NCI-H345 treated with DMSO at 0.1 percent for 48 hours (cell line): ENCODE measurements at regions not wholly inside any gene's neighbourhood (a gene's known extent, or its start where the extent isn't known, plus 50 kb on each side); places are given as distances from the start of the nearest gene placed in this dataset.
"Not testable (repeated sequence)": the region's sequence is repeated elsewhere in the genome, so short reads cannot be mapped to it uniquely, and the experiment has no call there.

Source experiments
- DNase-seq: peaks from one replicate; lab custom pipeline; 2025; ENCODE audit not compliant: unreplicated experiment; lab: John Stamatoyannopoulos, UW

DNA sequence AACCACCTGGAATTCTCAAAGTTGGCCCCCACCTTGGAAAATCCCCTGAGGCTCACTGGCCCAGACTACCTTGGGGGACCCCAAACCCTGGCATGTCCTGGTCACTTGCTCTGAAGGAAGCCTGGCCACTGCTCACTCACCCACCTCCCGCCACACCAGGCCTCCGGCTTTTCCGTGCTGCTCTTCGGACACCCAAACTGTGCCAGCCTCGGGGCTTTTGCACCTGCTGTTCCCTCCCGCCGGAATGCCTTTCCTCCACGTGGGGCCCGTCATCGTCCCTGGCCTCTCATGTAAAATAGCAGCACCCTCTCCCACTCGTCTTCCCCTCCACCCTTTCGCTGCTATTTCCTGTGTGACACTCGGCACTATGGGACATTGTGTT, 87.2 kb upstream of the NCOR2 start:
- DNase-seq: no peak

DNA sequence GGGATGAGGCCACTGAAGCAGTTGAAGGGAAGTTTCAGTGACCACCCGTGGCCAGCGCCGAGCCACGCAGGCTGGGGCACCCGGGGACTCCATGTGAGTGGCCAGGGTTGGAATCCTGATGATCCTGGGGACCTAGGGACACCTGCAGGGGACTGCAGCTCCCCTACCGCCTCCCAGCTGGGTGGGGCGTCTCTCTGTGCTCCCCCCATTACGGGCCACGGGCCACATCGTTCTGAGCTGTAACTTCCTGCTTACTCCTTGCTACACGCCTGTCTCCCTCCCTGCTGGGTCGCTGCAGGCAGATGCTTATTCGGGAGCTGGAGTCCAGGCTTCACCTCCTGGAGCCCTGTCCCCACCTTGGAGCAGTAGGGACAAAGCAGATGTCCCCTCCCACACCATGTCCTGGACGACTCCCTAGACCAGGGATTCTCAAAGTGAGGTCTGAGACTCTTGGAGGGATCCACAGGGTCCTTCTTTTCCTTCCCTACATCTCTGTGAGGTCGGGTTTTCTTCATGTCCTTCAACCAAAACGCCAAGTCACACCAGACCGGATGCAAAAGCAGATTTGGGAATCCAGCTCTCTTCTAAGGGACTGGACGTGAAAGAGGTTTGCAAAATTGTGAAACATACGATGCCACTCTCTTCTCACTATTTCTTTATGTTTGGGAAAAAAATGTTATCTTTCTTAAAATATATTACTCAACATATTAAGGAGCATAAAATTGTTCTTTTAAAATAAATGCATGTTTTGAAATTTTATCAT, 85.9 kb upstream of the NCOR2 start:
- no peak for DNase-seq

DNA sequence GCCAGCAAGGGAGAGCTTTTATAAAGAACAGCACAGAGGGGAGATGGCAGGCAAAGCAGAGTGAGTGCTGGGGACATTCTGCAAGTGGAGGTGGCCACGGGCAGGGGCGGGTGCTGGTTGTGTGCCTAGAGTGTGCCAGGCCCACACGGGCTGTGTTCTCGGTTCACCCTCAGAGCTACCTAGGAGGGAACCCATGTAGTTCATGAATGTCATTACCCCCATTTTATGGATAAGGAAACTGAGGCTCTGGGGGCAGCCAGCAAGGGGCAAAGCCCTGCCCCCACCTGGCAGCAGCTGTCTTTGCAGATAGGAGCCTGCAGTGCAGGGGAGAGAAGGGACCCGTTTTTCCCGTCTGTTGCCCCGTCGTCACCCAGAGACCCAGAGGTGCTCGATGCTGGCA, 85.2 kb upstream of the NCOR2 start:
- DNase-seq: no peak

DNA sequence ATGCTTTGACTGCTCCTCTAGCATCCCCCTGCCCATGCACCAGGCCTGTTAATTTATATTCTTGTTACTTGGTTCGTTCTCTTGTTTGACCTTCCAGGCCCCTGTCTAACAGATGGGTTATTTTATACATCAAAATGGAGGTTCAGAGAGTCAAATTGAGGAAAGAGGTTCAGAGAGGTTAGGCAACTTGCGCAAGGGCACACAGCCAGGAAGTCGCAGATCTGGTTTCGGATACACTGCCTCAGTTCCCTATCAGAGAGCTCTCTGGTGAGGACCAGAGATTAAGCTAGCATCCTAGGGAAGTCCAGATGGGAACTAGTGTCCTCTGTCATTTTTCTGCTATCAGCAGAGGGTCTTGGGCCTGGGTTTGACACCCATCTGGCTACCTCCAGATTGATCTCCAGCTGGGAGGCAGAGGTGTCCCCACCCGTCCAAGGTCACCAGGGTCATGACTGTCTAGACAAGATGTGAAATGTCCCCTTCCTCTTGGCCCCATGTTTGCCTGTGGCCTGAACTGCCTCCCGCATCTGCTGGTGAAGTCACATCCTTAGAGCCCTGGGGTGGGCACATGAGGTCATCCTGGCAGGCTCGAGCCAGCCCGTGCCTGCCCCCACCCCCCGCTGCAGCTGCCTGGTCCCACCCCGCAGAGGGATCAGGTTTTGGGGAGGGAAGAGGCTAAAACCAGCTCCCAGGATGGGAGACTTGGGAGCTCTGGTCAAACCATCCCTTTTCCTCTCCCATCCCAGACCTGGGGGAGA, 84.3 kb upstream of the NCOR2 start:
- DNase-seq: no peak

DNA sequence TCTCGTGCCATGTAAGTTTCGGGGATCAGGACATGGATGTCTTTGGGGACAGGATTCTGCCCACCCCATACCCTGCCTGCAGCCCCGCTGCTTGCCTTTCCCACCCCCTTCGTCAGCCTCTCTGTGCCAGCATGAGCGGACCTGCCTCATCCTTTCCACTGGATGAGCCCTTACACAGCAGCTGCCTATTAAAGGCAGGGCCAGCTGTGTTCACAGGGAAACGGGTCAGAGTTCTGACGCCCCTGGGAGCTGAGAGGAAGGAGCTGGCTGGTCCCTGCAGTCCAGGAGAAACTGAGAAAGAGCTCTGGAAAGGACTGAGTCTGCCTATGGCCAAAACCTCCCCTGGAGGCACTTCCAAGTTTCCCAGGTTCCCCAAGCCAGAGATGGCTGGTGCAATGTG, 83.5 kb upstream of the NCOR2 start:
- DNase-seq: no peak

DNA sequence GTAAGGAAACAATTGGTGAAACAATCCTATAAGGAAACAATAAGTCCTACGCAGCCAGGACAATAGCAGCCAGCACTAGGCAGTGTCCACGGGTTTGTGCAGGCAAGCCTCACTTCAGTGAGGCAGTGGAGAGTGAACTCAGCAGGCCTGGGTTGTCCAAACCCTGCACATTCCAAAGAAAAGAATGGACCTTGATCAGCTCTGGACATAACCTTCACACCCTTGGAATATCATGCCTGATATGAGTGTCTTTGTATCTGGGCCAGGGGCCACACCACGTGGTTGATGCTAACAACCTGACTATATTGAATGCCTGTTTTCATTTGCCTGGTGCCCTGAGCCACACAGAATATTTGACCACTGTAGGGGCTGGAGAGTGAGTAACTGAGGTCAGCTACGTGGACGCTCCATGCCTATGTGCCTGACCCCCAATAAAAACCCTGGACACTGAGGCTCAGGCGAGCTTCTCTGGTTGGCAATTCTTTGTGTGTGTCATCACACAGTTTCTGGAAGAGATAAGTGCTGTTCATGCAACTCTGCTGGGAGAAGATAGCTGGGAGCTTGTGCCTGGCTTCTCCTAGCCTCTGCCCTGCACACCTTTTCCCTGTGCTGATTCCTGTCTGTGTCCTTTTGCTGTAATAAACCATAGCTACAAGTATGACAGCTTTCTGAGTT, 81.4 kb upstream of the NCOR2 start:
- no peak for DNase-seq

DNA sequence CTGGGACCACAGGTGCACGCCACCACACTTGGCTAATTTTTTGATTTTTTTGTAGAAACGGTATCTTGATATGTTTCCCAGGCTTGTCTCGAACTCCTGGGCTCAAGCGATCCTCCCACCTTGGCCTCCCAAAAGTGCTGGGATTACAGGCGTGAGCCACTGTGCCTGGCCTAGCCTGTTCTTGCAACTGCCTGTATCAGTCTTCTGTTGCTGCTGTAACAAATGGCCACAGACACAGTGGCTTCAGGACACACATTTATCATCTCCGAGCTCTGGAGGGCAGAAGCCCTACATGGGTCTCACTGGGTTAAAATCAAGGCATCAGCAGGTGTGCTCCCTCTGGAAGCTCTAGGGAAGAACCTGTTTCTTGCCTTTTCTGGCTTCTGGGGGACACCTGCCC, 79.9 kb upstream of the NCOR2 start:
- DNase-seq: no peak

DNA sequence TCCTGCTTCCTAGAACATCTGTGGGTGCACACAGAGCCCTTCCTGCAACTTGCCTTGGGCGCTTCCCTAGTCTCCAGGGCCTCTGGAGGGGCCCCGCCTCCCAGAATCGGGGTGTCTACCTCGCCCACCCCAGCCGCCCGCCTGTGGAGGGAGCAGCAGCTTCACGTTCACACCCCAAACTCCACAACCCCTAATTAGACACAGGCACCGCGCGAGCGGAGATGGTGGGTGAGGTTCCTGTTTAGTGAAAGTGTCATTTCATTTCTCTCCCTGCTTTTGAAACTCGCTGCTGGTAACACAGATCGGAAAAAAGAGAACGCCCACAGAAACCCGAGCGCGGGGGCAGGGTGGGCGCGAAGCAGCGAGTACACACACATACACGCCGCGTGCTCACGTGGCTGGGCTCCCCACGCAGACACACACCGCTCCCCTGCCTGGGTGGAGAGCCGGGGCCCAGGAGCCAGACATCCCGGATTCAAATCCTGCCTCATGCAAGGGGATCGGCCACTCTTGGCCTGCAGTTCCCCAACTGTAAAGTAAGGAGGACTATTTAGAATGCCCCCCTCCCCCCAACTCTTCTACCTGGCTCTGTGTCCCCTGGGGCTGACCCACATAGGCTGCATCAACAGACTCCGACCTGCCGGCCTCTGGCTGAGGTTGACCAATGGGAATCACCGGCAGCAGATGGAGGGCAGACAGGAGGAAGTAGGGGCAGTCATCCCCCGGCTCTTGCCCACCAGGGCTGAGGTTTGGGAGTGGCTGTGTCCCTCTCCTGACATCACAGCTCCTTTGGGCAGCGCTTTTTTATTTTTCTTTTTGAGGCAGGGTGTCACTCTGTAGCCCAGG, 79.2 kb upstream of the NCOR2 start:
- no peak for DNase-seq

DNA sequence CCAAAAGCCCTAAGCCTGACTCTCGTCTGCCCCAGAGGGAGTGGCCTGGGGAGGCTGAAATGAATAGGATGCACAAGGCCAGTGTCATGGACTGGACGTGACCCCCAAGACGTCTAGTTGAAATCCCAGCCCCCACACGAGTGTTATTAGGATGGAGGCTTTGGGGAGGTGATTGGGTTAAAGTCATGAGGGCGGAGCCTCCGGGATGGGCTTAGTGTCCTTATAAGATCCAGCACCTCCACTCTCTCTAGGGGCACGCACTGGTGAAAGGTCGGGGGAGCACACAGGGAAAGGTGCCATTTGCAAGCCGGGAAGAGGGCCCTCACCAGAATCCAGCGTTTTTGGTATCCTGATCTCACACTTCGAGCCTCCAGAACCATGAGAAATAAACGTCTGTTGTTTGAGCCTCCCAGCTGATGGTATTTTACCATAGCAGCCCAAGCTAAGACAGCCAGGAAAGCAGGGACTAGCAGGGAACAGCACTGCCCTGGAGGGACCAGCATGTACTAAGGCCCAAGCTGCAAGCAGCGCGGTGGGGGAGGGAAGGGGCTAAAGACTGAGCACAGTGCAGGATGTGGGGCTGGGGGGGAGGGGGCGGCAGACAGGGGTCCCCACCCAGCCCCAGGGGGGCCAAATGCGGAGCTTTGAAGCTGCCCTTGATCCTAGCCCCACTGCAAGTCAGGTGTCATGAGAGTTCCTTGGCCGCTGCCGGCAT, 78.3 kb upstream of the NCOR2 start:
- no peak for DNase-seq

DNA sequence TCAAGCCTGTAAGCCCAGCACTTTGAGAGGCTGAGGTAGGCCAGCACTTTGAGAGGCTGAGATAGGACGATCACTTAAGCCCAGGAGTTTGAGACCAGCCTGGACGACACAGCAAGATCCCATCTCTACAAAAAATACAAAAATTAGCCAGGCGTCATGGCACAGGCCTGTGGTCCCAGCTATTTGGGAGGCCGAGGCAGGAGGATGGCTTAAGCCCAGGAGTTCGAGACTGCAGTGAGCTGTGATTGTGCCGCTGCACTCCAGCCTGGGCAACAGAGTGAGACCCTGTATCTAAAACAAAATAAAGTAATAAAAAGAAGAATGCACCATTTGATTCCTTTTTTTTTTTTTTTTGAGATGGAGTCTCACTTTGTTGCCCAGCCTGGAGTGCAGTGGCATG, 76.4 kb upstream of the NCOR2 start:
- DNase-seq: not testable (repeated sequence)

DNA sequence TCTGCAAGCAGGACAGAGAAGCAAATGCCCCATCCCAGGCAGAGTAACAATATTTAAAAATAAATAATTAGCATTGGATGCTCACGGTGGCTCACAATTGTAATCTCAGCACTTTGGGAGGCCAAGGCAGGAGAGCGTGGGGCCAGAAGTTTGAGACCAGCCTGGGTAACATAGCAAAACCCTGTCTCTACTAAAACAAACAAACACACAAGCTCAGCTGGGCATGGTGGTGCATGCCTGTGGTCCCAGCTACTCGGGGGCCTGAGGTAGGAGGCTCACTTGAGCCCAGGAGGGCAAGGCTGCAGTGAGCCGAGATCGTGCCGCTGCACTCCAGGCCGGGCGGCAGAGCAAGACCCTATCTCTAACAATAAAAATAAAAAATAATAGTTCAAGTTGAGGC, 74.7 kb upstream of the NCOR2 start:
- no peak for DNase-seq

DNA sequence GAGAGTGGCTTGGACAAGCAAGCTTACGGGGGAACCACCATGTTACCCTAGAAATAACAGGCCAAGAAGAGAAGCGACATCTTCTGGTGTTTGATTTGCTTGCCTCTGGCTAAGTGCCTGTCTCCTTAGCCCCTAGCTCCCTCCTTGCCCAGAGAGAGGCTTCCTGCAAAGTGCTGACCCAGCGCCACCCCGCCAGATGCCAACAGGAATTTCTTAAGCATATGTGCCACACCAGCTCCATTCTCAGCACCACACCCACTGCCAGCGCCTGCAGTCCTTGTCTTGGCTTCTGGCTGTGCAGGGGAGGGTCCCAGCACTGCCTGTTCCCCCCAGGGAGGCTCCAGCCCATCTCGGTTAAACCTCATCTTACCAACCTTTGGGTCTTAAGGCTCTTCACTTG, 74.2 kb upstream of the NCOR2 start:
- DNase-seq: no peak

DNA sequence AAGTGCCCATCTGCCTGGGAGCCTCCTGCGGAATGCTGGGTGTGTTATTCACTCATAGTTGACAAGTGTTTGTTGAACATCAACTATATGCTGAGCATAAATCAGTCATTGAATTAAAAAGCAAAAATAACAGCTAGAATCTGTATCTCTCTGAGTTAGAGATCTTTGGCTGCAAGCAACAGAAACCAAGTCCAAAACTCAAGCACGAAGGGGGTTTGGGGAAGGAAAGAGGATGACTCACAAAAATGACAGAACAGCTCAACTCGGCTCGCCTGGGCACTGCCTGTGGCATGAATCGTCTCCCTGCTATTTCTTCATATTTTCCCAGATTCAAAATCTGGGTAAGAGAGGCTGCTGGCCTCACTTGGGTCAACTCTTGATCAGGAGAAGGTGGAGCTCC, 72.6 kb upstream of the NCOR2 start:
- DNase-seq: no peak

DNA sequence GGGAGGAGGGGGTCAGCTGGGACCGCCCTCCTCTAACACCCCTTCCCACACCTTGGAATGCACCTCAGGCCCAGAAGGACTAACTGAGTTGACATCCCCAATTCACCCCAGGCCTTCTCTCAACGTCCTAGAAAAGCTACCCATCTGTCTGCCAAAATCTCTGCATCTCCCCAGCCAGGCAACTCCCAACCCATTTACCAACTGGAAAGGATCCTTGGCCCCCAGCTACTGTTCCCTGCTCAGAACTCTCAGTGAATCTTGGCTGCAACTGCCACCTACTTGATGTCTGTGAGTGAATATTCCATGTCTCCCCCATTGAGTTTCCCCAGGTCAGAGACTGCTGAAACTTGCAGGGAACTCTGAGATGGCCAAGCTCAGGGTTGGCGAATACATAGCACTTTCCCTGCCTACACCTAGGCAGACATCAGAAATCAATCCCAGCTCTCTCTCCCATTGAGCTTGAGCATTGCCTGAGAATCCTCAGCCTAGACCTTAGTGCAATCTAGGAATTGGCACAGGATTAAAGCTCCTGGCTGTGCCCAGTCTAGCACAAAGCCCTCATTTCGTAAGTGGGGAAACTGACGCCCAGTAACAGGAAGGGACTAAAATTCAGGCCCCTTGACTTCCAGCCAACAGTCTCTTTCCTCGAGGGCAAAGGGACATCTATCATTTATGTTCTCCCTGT, 71.9 kb upstream of the NCOR2 start:
- no peak for DNase-seq

DNA sequence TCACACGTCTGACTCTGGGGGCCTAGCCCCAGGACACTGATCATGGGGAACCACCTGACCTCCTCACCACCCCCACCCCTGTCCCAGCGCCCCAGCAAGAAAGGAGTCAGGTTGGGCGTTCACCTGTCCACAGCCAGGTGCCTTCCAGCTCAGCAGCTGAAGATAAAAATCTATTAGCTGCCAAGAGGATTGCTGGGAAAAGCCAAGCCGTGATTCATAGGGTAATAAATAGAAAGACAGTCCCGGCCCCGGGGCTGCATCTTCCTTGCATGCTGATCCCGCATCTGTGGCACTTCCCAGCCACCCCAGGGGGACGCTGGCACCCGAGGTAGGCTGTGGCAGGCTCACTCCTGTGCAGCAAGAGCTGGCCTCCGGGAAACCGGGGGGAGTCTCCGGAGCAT, 70.2 kb upstream of the NCOR2 start:
- DNase-seq: no peak

DNA sequence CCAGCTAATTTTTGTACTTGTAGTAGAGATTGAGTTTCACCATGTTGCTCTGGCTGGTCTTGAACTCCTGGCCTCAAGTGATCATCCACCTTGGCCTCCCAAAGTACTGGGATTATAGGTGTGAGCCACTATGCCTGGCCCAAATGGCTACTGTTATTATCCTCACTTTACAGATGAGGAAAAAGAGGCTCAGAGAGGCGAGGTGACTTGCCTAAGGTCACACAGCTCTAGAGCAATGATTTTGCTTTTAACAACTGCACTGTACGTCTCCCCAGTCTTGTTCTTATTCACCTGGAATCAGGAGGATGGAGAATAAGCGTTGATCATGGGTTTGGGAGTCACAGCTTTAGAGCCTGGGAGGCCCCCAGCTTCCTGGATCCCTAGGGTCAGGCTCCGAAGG, 69.8 kb upstream of the NCOR2 start:
- no peak for DNase-seq

DNA sequence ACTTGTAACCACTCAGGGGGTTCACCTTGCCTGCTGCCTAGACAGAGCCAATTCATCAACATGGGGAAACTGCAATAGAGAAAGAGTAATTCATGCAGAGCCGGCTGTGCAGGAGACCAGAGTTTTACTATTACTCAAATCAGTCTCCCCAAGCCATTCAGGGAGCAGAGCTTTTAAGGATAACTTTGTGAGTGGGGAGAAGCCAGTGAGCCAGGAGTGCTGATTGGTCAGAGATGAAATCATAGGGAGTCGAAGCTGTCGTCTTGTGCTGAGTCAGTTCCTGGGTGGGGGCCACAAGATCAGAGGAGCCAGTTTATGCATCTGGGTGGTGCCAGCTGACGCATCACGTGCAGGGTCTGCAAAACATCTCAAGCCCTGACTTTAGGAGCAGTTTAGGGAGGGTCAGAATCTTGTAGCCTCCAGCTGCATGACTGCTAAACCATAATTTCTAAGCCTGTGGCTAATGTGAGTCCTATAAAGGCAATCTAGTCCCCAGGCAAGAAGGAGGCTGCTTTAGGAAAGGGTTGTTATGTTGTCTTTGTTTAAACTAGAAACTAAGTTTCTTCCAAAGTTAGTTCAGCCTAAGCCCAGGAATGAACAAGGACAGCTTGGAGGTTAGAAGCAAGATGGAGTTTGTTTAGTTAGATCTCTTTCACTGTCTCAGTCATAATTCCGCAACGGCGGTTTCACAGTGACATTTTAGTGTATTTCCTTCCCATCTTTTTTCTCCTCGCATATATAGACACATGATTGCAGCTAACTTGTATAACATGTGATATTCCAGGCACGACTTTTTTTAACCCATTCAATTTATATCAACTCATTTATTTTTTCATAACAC, 68.9 kb upstream of the NCOR2 start:
- DNase-seq: no peak

DNA sequence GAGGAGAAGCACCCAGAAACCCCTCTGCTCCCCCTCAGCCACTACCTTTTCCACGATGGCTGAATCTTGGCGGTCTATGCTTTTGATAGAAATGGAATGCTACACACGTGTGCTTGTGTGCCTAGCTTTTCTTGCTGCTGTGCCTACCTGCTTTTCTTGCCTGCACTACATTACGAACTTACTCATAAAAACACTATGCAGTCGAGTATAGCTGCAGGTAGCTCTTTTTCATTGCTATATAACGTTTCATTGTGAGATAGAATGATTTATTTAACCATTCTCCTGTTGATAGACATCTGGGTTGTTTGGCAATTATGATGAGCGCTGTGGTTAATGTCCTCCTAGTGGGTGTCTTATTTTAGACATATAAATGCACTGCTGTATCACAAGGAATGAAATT, 67.9 kb upstream of the NCOR2 start:
- no peak for DNase-seq
